ENCODE measurements at regions not wholly inside any gene's neighbourhood (a gene's known extent, or its start where the extent isn't known, plus 50 kb on each side); places are given as distances from the start of the nearest gene placed in this dataset.
A peak's percentile ranks its signal among the peaks of the same experiment; 100 is the strongest.

DNA sequence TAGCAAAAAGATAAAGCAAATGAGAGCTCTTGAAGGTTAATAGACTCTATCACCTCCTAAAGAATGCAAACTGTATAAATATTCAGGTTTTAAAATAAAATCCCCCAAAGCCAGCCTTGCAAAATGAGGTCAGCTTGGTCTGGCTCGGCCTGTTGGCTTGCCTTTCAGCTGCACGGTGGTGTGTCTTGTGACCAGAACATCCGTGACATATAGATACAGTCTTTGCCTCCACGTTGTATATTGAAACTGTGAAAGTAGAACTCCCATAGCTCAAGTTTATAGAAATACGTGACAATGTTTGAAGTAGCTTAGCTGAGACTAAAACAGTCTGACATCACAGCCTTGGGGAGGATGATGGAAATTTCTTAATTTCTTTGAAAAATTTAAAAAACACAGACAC lies 236.6 kb upstream of the MYOCD start:
- Histone ChIP-seq H3K4me1 (ENCODE audit: control insufficient read depth, insufficient read depth, low read length, poor library complexity, severe bottlenecking) (no peaks in the 10 kb centered on the region), H3K36me3 (ENCODE audit: control insufficient read depth, insufficient read depth, low read length) (no peaks in the 10 kb centered on the region), H3K4me3 (ENCODE audit: extremely low read depth, insufficient read depth, low read length, poor library complexity, severe bottlenecking) (no peak overlapping the region), H3K27ac (ENCODE audit: low read depth, low read length, severe bottlenecking) (no peak overlapping the region), H3K9me3 (ENCODE audit: control insufficient read depth, low read length) (no peaks in the 10 kb centered on the region)
- 97 to 100% methylated on average over 2 to 4 of the region's 5 CpGs for WGBS, 2 experiments (ENCODE audit: insufficient coverage in 2 of 2)

DNA sequence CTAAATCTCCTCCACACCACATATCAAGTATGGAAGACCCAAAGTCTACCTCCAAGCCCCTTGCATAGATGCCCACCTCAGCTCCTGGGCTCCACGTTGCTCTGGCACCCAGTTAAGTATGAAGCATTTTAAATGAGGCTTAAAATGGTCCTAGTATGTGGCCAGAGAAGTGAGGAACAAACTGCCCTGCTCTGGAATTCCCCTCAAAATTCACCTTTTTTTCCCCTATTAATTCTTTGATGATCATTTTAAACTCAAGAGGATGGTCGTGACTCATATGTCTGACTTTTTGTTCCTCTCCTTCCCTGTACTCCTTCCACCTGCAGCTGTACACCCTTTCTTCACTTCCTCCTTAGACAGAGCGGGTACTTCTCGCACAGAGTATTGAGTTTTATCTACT lies 234.5 kb upstream of the MYOCD start:
- no peak overlapping the region for H3K27ac ChIP-seq (ENCODE audit: low read depth, low read length, severe bottlenecking)
- 80 to 100% methylated on average over 1 of the region's 4 CpGs for whole genome bisulfite sequencing, 2 experiments (ENCODE audit: insufficient coverage in 2 of 2)
- no peaks in the 10 kb centered on the region for H3K36me3 ChIP-seq (ENCODE audit: control insufficient read depth, insufficient read depth, low read length)
- H3K4me1 ChIP-seq (ENCODE audit: control insufficient read depth, insufficient read depth, low read length, poor library complexity, severe bottlenecking) = no peaks in the 10 kb centered on the region
- H3K4me3 ChIP-seq (ENCODE audit: extremely low read depth, insufficient read depth, low read length, poor library complexity, severe bottlenecking) = no peak overlapping the region
- H3K9me3 ChIP-seq (ENCODE audit: control insufficient read depth, low read length) = no peaks in the 10 kb centered on the region

DNA sequence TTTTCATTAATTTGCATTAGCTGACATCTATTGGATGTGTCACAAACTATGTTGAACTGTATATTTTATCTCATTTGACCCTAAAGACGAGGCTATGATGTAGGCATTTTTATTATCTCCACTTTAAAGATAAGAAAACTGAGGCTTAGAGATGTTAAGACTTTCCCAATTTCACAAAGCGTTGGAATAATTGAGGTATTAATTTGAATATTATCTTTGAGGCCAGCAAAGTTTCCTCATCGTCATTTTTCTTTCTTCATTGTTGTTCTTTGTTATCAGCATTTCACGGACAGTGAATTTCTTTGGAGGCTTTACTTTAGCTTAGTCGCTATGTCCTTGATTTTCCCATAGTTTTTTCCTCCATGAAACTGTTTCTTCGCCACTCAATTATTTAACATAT lies 227.5 kb upstream of the MYOCD start:
- 76% methylated on average over 2 of the region's 6 CpGs; no CpG with 5 or more reads in 1 of the 2 experiments for WGBS, 2 experiments (ENCODE audit: insufficient coverage in 2 of 2)
- H3K4me1 ChIP-seq (ENCODE audit: control insufficient read depth, insufficient read depth, low read length, poor library complexity, severe bottlenecking) = peaks cover 4% of the 10 kb centered on the region
- H3K9me3 ChIP-seq (ENCODE audit: control insufficient read depth, low read length) = peaks cover 5% of the 10 kb centered on the region
- no peaks in the 10 kb centered on the region for H3K36me3 ChIP-seq (ENCODE audit: control insufficient read depth, insufficient read depth, low read length)
- H3K27ac ChIP-seq (ENCODE audit: low read depth, low read length, severe bottlenecking) = no peak overlapping the region
- H3K4me3 ChIP-seq (ENCODE audit: extremely low read depth, insufficient read depth, low read length, poor library complexity, severe bottlenecking) = no peak overlapping the region

DNA sequence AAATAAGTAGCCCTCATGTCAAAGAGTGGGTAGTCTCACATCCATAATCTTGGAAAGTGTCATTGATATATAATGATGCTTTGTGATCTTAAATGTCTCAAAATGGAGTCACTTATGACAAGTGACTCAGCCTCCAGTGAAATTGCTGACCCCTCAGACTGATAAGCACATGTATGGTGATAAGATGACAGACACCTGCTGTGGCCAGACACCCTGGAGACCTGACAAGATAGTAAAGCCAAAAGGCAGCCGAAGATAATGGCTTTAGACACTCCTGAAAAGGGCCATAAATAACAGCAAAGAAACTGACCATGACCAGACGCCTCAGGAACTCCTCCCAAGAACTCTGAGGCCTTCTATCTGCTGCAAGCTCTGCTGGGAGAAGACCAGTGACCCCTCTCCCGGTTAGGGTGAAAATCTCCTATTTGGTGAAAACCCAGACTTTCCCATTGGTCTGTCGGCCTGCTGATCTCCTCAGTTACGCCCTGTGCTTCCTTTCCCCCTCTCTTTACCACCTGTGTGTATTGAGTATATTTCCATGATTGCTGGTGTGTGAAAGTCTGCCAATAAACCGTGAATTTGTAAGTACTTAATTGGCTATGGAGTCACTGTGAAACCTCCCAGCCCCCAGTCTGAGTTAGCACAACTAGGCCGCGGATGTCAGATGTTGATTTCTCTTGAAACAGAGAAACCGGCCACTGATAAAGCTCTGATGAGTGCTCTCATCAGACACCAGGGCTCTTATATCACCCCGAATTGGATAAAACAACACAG lies 226.7 kb upstream of the MYOCD start:
- Histone ChIP-seq H3K4me3 (ENCODE audit: extremely low read depth, insufficient read depth, low read length, poor library complexity, severe bottlenecking) (no peak overlapping the region), H3K9me3 (ENCODE audit: control insufficient read depth, low read length) (peaks cover 5% of the 10 kb centered on the region), H3K36me3 (ENCODE audit: control insufficient read depth, insufficient read depth, low read length) (no peaks in the 10 kb centered on the region), H3K4me1 (ENCODE audit: control insufficient read depth, insufficient read depth, low read length, poor library complexity, severe bottlenecking) (peaks cover 4% of the 10 kb centered on the region), H3K27ac (ENCODE audit: low read depth, low read length, severe bottlenecking) (peak overlapping the region; percentile 59)
- whole genome bisulfite sequencing, 2 experiments (ENCODE audit: insufficient coverage in 2 of 2) = 55 to 78% methylated on average over 6 of the region's 10 CpGs

DNA sequence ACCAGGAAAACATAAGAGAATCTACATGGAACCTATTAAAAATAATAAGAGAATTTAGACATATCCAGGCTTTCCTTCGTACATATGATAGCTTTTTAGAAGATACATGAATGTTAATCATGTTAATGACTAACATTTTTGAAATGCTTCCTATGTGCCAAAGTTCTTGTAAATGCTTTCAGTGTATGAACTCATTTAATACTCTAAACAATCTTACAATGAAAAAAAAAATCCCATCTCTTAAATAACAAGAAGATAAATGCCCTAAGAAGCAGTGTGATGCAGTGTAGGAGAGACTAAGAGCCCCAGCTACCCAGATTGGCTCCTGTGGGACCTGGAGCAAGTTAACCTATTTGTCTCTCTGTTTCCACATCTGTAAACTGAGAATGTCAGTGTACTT lies 220.4 kb upstream of the MYOCD start:
- WGBS, 2 experiments (ENCODE audit: insufficient coverage in 2 of 2) = no CpG with 5 or more reads among the region's 1 CpG
- Histone ChIP-seq H3K27ac (ENCODE audit: low read depth, low read length, severe bottlenecking) (no peak overlapping the region), H3K4me3 (ENCODE audit: extremely low read depth, insufficient read depth, low read length, poor library complexity, severe bottlenecking) (no peak overlapping the region), H3K36me3 (ENCODE audit: control insufficient read depth, insufficient read depth, low read length) (no peaks in the 10 kb centered on the region), H3K4me1 (ENCODE audit: control insufficient read depth, insufficient read depth, low read length, poor library complexity, severe bottlenecking) (no peaks in the 10 kb centered on the region), H3K9me3 (ENCODE audit: control insufficient read depth, low read length) (peaks cover 9% of the 10 kb centered on the region)

DNA sequence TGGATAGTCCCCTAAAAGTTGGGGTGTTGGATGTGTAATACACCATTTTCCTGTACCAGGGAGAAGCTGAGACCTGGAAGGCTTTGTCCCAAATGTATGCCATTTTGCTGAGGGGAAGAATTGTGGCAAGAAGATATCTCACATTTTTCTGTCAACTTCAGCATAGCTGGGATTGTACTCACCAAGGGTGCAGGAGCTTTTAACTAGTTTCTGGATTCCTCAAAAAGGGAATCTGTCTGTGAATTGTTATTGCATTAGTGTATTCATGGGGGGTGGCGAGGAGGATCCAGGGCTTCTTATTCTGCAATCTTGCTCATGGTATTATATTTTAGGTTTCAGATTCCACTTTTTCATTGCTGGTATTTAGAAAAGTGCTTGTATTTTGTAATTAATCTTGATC lies 208.2 kb upstream of the MYOCD start:
- Histone ChIP-seq H3K9me3 (ENCODE audit: control insufficient read depth, low read length) (peaks cover 5% of the 10 kb centered on the region), H3K36me3 (ENCODE audit: control insufficient read depth, insufficient read depth, low read length) (no peaks in the 10 kb centered on the region), H3K4me3 (ENCODE audit: extremely low read depth, insufficient read depth, low read length, poor library complexity, severe bottlenecking) (no peak overlapping the region), H3K27ac (ENCODE audit: low read depth, low read length, severe bottlenecking) (no peak overlapping the region), H3K4me1 (ENCODE audit: control insufficient read depth, insufficient read depth, low read length, poor library complexity, severe bottlenecking) (peaks cover 12% of the 10 kb centered on the region)
- WGBS, 2 experiments (ENCODE audit: insufficient coverage in 2 of 2) = 83% methylated on average over 1 of the region's 1 CpG; no CpG with 5 or more reads in 1 of the 2 experiments

DNA sequence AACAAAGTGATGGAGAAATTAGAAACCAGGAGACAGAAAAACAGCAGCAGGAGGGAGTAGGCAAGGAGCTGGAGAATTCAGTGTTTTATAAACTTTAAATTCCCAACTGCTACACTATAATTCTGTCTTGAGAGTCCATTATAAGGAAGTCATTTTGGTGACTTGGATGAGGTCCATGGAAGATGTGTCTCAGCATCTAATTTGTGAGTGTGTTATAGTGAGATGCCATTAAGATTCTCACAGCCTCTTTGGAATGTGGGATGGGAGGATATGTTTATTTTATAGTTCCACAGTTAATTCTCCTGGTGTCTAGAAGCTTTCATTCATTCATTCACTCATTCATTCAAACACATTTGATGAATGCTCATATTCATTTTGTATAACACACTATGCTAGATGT lies 206.0 kb upstream of the MYOCD start:
- Histone ChIP-seq H3K27ac (ENCODE audit: low read depth, low read length, severe bottlenecking) (no peak overlapping the region), H3K4me1 (ENCODE audit: control insufficient read depth, insufficient read depth, low read length, poor library complexity, severe bottlenecking) (peaks cover 12% of the 10 kb centered on the region), H3K4me3 (ENCODE audit: extremely low read depth, insufficient read depth, low read length, poor library complexity, severe bottlenecking) (no peak overlapping the region), H3K36me3 (ENCODE audit: control insufficient read depth, insufficient read depth, low read length) (no peaks in the 10 kb centered on the region), H3K9me3 (ENCODE audit: control insufficient read depth, low read length) (peaks cover 5% of the 10 kb centered on the region)

DNA sequence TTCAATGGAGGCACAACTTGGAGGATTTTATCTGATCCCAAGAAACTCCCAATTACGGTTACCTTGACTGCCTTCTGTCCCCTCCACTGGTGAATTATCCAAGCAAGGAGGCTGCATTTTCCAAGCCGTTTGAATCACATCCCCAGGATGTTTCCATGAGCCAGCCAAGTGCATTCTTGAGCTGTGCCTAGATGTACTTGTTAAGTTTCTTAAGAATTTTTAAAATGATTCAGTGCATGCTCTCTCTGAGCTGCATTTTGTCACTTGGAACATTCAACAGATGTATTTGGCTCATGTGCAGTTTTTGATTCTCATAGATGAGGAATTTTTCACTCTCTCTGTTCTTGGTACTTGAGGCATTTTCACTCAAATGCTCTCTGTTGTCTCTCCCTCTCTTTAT lies 202.6 kb upstream of the MYOCD start:
- Histone ChIP-seq H3K9me3 (ENCODE audit: control insufficient read depth, low read length) (no peaks in the 10 kb centered on the region), H3K36me3 (ENCODE audit: control insufficient read depth, insufficient read depth, low read length) (no peaks in the 10 kb centered on the region), H3K27ac (ENCODE audit: low read depth, low read length, severe bottlenecking) (no peak overlapping the region), H3K4me1 (ENCODE audit: control insufficient read depth, insufficient read depth, low read length, poor library complexity, severe bottlenecking) (peaks cover 5% of the 10 kb centered on the region), H3K4me3 (ENCODE audit: extremely low read depth, insufficient read depth, low read length, poor library complexity, severe bottlenecking) (no peak overlapping the region)
- 67 to 86% methylated on average over 1 to 2 of the region's 2 CpGs for WGBS, 2 experiments (ENCODE audit: insufficient coverage in 2 of 2)

DNA sequence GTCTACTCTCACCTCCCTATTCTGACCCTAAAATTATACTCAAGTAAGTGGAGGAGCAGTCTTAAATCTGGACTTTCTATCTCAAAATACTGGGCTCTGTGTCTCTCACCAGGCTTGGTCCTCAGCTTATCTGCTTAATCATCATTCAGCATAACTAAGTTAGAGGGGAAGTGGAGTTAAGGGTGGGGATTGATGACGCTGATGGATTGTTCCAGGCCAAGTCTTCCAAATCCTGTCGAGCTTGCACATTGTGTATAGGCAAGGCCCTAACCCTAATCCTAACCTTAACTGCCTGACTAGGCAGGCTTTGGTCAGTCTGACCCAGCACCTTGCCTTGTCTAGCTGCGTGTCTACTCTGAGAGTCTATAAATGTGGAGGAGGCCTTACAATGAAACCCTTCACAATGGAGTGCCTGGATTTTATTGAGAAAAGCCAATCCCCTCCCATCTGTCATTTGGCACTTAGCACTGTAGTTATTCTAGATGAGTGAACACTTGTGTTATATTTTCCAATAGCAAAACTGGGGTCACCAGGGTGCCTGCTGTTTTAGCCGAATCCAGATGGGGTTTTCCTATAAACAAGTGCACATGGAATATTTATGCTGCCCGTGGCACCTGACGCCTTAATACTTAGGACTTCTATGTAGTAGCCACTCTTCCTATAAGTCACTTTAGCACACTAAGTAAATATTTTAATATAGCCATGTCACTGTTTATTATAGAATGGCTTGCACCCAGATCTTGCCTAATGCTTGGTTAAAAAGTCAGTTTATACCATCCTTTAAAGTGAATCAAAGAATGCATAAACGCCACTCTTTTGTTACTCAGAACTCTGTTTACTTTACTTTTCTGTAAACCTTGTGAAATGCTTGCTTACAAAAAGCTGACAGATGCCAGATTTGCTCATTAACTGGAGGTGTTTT lies 193.2 kb upstream of the MYOCD start:
- Histone ChIP-seq H3K9me3 (ENCODE audit: control insufficient read depth, low read length) (no peaks in the 10 kb centered on the region), H3K4me1 (ENCODE audit: control insufficient read depth, insufficient read depth, low read length, poor library complexity, severe bottlenecking) (no peaks in the 10 kb centered on the region), H3K36me3 (ENCODE audit: control insufficient read depth, insufficient read depth, low read length) (no peaks in the 10 kb centered on the region), H3K4me3 (ENCODE audit: extremely low read depth, insufficient read depth, low read length, poor library complexity, severe bottlenecking) (no peak overlapping the region), H3K27ac (ENCODE audit: low read depth, low read length, severe bottlenecking) (no peak overlapping the region)
- 80 to 100% methylated on average over 1 of the region's 7 CpGs for WGBS, 2 experiments (ENCODE audit: insufficient coverage in 2 of 2)

DNA sequence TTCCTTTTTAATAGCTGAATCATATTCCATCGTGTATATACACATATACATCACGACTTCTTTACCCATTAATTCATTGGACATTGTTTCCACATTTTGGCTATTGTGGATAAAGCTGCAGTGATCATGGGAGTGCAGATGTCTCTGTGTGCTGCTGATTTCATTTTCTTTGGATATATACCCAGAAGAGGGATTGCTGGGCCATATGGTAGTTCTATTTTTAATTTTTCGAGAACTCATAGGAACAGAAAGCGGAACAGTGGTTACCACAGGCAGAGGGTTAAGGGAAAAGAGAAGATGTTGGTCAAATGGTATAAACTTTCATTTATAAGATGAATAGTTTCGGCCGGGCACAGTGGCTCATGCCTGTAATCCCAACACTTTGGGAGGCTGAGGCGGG lies 187.4 kb upstream of the MYOCD start:
- 86 to 92% methylated on average over 2 of the region's 7 CpGs for WGBS, 2 experiments (ENCODE audit: insufficient coverage in 2 of 2)
- H3K36me3 ChIP-seq (ENCODE audit: control insufficient read depth, insufficient read depth, low read length) = no peaks in the 10 kb centered on the region

More for the DNA sequence above, 187.4 kb upstream of the MYOCD start:
- no peaks in the 10 kb centered on the region for H3K4me1 ChIP-seq (ENCODE audit: control insufficient read depth, insufficient read depth, low read length, poor library complexity, severe bottlenecking)
- no peaks in the 10 kb centered on the region for H3K9me3 ChIP-seq (ENCODE audit: control insufficient read depth, low read length)
- H3K4me3 ChIP-seq (ENCODE audit: extremely low read depth, insufficient read depth, low read length, poor library complexity, severe bottlenecking) = no peak overlapping the region
- H3K27ac ChIP-seq (ENCODE audit: low read depth, low read length, severe bottlenecking) = no peak overlapping the region

Data from mesodermal cell (in vitro differentiated cells).